Ureter (tissue), 1 donor: ENCODE measurements at regions not wholly inside any gene's neighbourhood (a gene's known extent, or its start where the extent isn't known, plus 50 kb on each side); places are given as distances from the start of the nearest gene placed in this dataset.
"Not testable (repeated sequence)": the region's sequence is repeated elsewhere in the genome, so short reads cannot be mapped to it uniquely, and the experiment has no call there.

Experiments used
- DNase-seq: peaks from one replicate; pipeline ENCODE4 v3.0.0-alpha.2; 2020; ENCODE audit warnings: low spot score
- donor health status: DM: yes; HTN: yes; CAD: no.

GRCh38 chr12:126960221-126960620 is 1306.7 kb upstream of the TMEM132C start:
- DNase-seq = no peak

- DNase-seq = no peak
These were observed 1306.3 kb upstream of the TMEM132C start for GRCh38 chr12:126960709-126961108.

- DNase-seq = no peak
These were observed 1303.1 kb upstream of the TMEM132C start for GRCh38 chr12:126963825-126964224.

- DNase-seq = no peak
These were observed 1300.5 kb upstream of the TMEM132C start for GRCh38 chr12:126966498-126966897.

GRCh38 chr12:126967152-126967551 is 1299.8 kb upstream of the TMEM132C start:
- no peak for DNase-seq

GRCh38 chr12:126974779-126975178 is 1292.2 kb upstream of the TMEM132C start:
- DNase-seq = no peak

GRCh38 chr12:126976579-126976978 is 1290.4 kb upstream of the TMEM132C start:
- no peak for DNase-seq

- DNase-seq = not testable (repeated sequence)
These were observed 1287.4 kb upstream of the TMEM132C start for GRCh38 chr12:126979564-126979963.

GRCh38 chr12:126982707-126983106 is 1284.3 kb upstream of the TMEM132C start:
- no peak for DNase-seq

- not testable (repeated sequence) for DNase-seq
These were observed 1283.2 kb upstream of the TMEM132C start for GRCh38 chr12:126983735-126984134.

- not testable (repeated sequence) for DNase-seq
These were observed 1281.3 kb upstream of the TMEM132C start for GRCh38 chr12:126985663-126986062.

GRCh38 chr12:126989532-126989931 is 1277.4 kb upstream of the TMEM132C start:
- no peak for DNase-seq

GRCh38 chr12:126993898-126994297 is 1273.1 kb upstream of the TMEM132C start:
- no peak for DNase-seq

- DNase-seq = no peak
These were observed 1272.4 kb upstream of the TMEM132C start for GRCh38 chr12:126994599-126994998.

GRCh38 chr12:126998031-126998430 is 1268.9 kb upstream of the TMEM132C start:
- no peak for DNase-seq

- DNase-seq = no peak
These were observed 1268.2 kb upstream of the TMEM132C start for GRCh38 chr12:126998747-126999285.

- no peak for DNase-seq
These were observed 1267.6 kb upstream of the TMEM132C start for GRCh38 chr12:126999352-126999751.

GRCh38 chr12:127005406-127005805 is 1261.6 kb upstream of the TMEM132C start:
- no peak for DNase-seq

- DNase-seq = no peak
These were observed 1260.0 kb upstream of the TMEM132C start for GRCh38 chr12:127006972-127007371.

GRCh38 chr12:127008755-127009403 is 1258.1 kb upstream of the TMEM132C start:
- DNase-seq = no peak

GRCh38 chr12:127012109-127012508 is 1254.9 kb upstream of the TMEM132C start:
- no peak for DNase-seq

GRCh38 chr12:127013197-127013596 is 1253.8 kb upstream of the TMEM132C start:
- no peak for DNase-seq

- DNase-seq = no peak
These were observed 1252.9 kb upstream of the TMEM132C start for GRCh38 chr12:127014079-127014478.

- no peak for DNase-seq
These were observed 1242.2 kb upstream of the TMEM132C start for GRCh38 chr12:127024791-127025190.
